K562 (cell line): ENCODE measurements at regions not wholly inside any gene's neighbourhood (a gene's known extent, or its start where the extent isn't known, plus 50 kb on each side); places are given as distances from the start of the nearest gene placed in this dataset.

Source experiments
- ATAC-seq: fragments of 200-7000 bp; cut with Tn5 transposase; 3 replicates; pipeline ENCODE4 v1.9.1; 2020; ENCODE audit warnings: moderate library complexity
- BruUV-seq: library from RNA; stranded (reverse); fragments of 400-500 nt; replicated peaks from 2 replicates; lab custom pipeline; 2021; lab: Mats Ljungman, UMichigan
- CTCF ChIA-PET: fragments of 300-600 bp; formaldehyde crosslinking; extraction: SDS; loops from one replicate; lab custom pipeline; 2021; ENCODE audit warnings: low intra/inter-chr PET ratio; lab: Yijun Ruan, JAX
- POLR2A ChIA-PET: fragments of 300-600, 350-650 bp; sonication (Branson Sonifier 250); formaldehyde crosslinking; extraction: SDS; loops from one replicate; lab custom pipeline; 2021; ENCODE audit warnings: antibody characterized with exemption, inconsistent platforms; lab: Yijun Ruan, JAX
- DNase-seq, 4 experiments: peaks; one replicate each; pipeline versions ENCODE4 v3.0.0 to v3.0.0-alpha.2; 2011 to 2018; ENCODE audit warnings: low spot score in 3 of 4, mixed read lengths in 3 of 4; ENCODE audit errors: extremely low read depth in 1 of 4
- FAIRE-seq: peaks from 2 replicates; lab custom pipeline; 2011; peaks lifted over from hg19 to GRCh38; lab: Jason Lieb, UNC
- H2AFZ ChIP-seq: 2 replicates; pipeline ENCODE4 v1.6.0; 2011; ENCODE audit warnings: low read depth, low read length, control low read depth, inconsistent platforms
- H3K27ac ChIP-seq: fragments of 200-600 bp; 3 replicates; pipeline ENCODE4 v1.8.0; 2011; ENCODE audit warnings: low read depth, mild to moderate bottlenecking, control low read depth, inconsistent platforms, low read length, moderate library complexity, mixed read lengths; ENCODE audit errors: extremely low read depth
- H3K27me3 ChIP-seq, 2 experiments: fragments of 300-600 bp in 1 of 2; 2 replicates in 1 of 2; 3 replicates in 1 of 2; pipeline versions ENCODE4 v1.6.0 to v1.8.0; 2011; ENCODE audit warnings: inconsistent platforms in 2 of 2, low read length in 2 of 2, mild to moderate bottlenecking in 1 of 2, mixed read lengths in 1 of 2, moderate library complexity in 1 of 2; ENCODE audit not compliant: control insufficient read depth in 2 of 2, insufficient read depth in 2 of 2
- H3K36me3 ChIP-seq: fragments of 300-600 bp; 3 replicates; pipeline ENCODE4 v1.8.0; 2011; ENCODE audit warnings: mild to moderate bottlenecking, low read length, inconsistent platforms; ENCODE audit not compliant: control insufficient read depth, insufficient read depth
- H3K4me1 ChIP-seq, 2 experiments: fragments of 200-600 bp in 1 of 2; replicated peaks in 1 of 2; 2 replicates in 1 of 2; 3 replicates in 1 of 2; pipeline versions ENCODE4 v1.5.1 to v1.8.0; 2011; ENCODE audit warnings: inconsistent platforms in 2 of 2, low read length in 2 of 2, mild to moderate bottlenecking in 1 of 2, mixed read lengths in 1 of 2, moderate library complexity in 1 of 2; ENCODE audit not compliant: control insufficient read depth in 2 of 2, insufficient read depth in 2 of 2
- H3K4me2 ChIP-seq: 2 replicates; pipeline ENCODE4 v1.6.1; 2011; ENCODE audit warnings: low read length, control low read depth, inconsistent platforms, mixed read lengths; ENCODE audit not compliant: insufficient read depth
- H3K4me3 ChIP-seq: fragments of 200-600 bp; sonication (generic), shearing (Covaris generic); 2 replicates; pipeline ENCODE4 v1.5.1; 2016; ENCODE audit warnings: control low read depth, inconsistent platforms
- H3K79me2 ChIP-seq: fragments of 200-600 bp; 3 replicates; pipeline ENCODE4 v1.8.0; 2011; ENCODE audit warnings: low read length, inconsistent platforms; ENCODE audit not compliant: control insufficient read depth, insufficient read depth
- H3K9ac ChIP-seq, 2 experiments: 2 replicates each; pipeline versions ENCODE4 v1.6.0 to v1.6.1; 2011; ENCODE audit warnings: low read depth in 2 of 2, low read length in 2 of 2, control low read depth in 1 of 2, inconsistent platforms in 1 of 2, mild to moderate bottlenecking in 1 of 2, mixed read lengths in 1 of 2; ENCODE audit not compliant: insufficient read depth in 1 of 2
- H3K9me1 ChIP-seq: one replicate; pipeline ENCODE4 v1.6.0; 2011; ENCODE audit warnings: inconsistent platforms, mild to moderate bottlenecking, low read length, moderate library complexity; ENCODE audit not compliant: control insufficient read depth, insufficient read depth
- H3K9me3 ChIP-seq: replicated peaks from 2 replicates; pipeline ENCODE4 v1.5.1; 2011; ENCODE audit warnings: low read depth, low read length, inconsistent platforms; ENCODE audit not compliant: control insufficient read depth, insufficient read depth
- H4K20me1 ChIP-seq: replicated peaks from 2 replicates; pipeline ENCODE4 v1.6.1; 2011; ENCODE audit warnings: low read length, inconsistent platforms, mixed read lengths; ENCODE audit not compliant: control insufficient read depth, insufficient read depth
- DLX4 ChIP-seq: fragments of 250-450 bp; sonication (Bioruptor Pico); IDR thresholded peaks from 2 replicates; pipeline ENCODE4 v1.6.1; 2021; ENCODE audit warnings: mild to moderate bottlenecking
- ELF4 ChIP-seq: fragments of 450-650 bp; formaldehyde crosslinking; IDR thresholded peaks from 2 replicates; pipeline ENCODE4 v1.4.0; 2022; ENCODE audit warnings: missing genetic modification characterization
- ETV6 ChIP-seq, 3 experiments: fragments of 150-350 bp in 1 of 3; sonication (generic) in 1 of 3; formaldehyde crosslinking in 1 of 3; IDR thresholded peaks; 2 replicates each; pipeline versions ENCODE4 v1.6.1 to v1.8.0; 2014 to 2022; ENCODE audit warnings: borderline replicate concordance in 2 of 3, low read depth in 2 of 3, antibody characterized with exemption in 1 of 3, low read length in 1 of 3, mild to moderate bottlenecking in 1 of 3, missing genetic modification reagents in 1 of 3
- FOXA1 ChIP-seq: fragments of 450-650 bp; IDR thresholded peaks from 2 replicates; pipeline ENCODE4 v1.6.1; 2016; ENCODE audit warnings: mild to moderate bottlenecking, borderline replicate concordance
- GATA2 ChIP-seq: sonication (generic); formaldehyde crosslinking; IDR thresholded peaks from 2 replicates; pipeline ENCODE4 v1.4.0; 2020; ENCODE audit warnings: mild to moderate bottlenecking, missing genetic modification reagents
- HDAC2 ChIP-seq: fragments of 450-650 bp; IDR thresholded peaks from 2 replicates; pipeline ENCODE4 v1.6.1; 2016; ENCODE audit warnings: mild to moderate bottlenecking
- HNRNPLL ChIP-seq: fragments of 200-400 bp; formaldehyde crosslinking; IDR thresholded peaks from 2 replicates; pipeline ENCODE4 v1.6.1; 2017; ENCODE audit warnings: low read length, low read depth, mild to moderate bottlenecking; ENCODE audit not compliant: poor library complexity, severe bottlenecking
- IRF1 ChIP-seq: sonication (generic); formaldehyde crosslinking; IDR thresholded peaks from 2 replicates; pipeline ENCODE4 v1.8.0; 2022; ENCODE audit warnings: missing genetic modification reagents, mild to moderate bottlenecking, borderline replicate concordance
- PTRF ChIP-seq: fragments of 450-650 bp; IDR thresholded peaks from 2 replicates; pipeline ENCODE4 v1.6.1; 2016; ENCODE audit warnings: mild to moderate bottlenecking, missing genetic modification characterization, missing compliant biosample characterization
- TRIM24 ChIP-seq, 2 experiments: fragments of 450-650 bp; IDR thresholded peaks; 2 replicates each; pipeline ENCODE4 v1.6.1; 2016
- VEZF1 ChIP-seq: fragments of 200-800 bp; sonication (Bioruptor generic); IDR thresholded peaks from 2 replicates; pipeline ENCODE4 v1.6.1; 2017; ENCODE audit warnings: missing genetic modification characterization, missing compliant biosample characterization
- ZNF133 ChIP-seq: fragments of 250-450 bp; sonication (Bioruptor Pico); IDR thresholded peaks from 2 replicates; pipeline ENCODE4 v1.4.0; 2020; ENCODE audit warnings: mild to moderate bottlenecking
- ZNF143 ChIP-seq: sonication (generic); formaldehyde crosslinking; IDR thresholded peaks from 2 replicates; pipeline ENCODE4 v1.9.0; 2022; ENCODE audit warnings: mild to moderate bottlenecking, missing genetic modification reagents
- ZNF668 ChIP-seq: fragments of 250-450 bp; sonication (Bioruptor Pico); IDR thresholded peaks from 2 replicates; pipeline ENCODE4 v1.8.0; 2022; ENCODE audit warnings: mild to moderate bottlenecking, inconsistent platforms
- in situ Hi-C: fragments of 300-500 bp; cut with MboI; formaldehyde crosslinking; loops from 4 replicates; pipeline ENCODE4 v1.15.0; 2018; ENCODE audit warnings: inconsistent platforms, mixed read lengths
- intact Hi-C: fragments of 100-400 bp; cut with micrococcal nuclease; formaldehyde crosslinking; loops from 2 replicates; pipeline ENCODE4 v1.14.2; 2022

- CTCF ChIA-PET = no interaction called here
- ATAC-seq = no peak
These were observed 1132.9 kb upstream of the WWC1 start for GRCh38 chr5:167158588-167158987.

More at GRCh38 chr5:167158588-167158987, 1132.9 kb upstream of the WWC1 start:
- Histone ChIP-seq H3K36me3 (no peaks in the 10 kb centered on the region), H3K9me1 (no peaks in the 10 kb centered on the region), H2AFZ (no peak overlapping the region), H4K20me1 (no peaks in the 10 kb centered on the region), H3K79me2 (no peaks in the 10 kb centered on the region), H3K27me3 (no peaks in the 10 kb centered on the region), H3K4me3 (no peak overlapping the region)
- intact Hi-C loops = no loop called here
- DNase-seq = no peak
- no peak for TF ChIP-seq PTRF (tag)
- TF ChIP-seq ZNF668 (CRISPR knock-in tag) = no peak
- TF ChIP-seq HNRNPLL = no peak
- no peak for TF ChIP-seq GATA2 (CRISPR knock-in tag)
- no peak for TF ChIP-seq IRF1 (CRISPR knock-in tag)
- TF ChIP-seq DLX4 = no peak
- no peak for TF ChIP-seq HDAC2
- no peak for TF ChIP-seq ZNF143 (CRISPR knock-in tag)
- no peak for TF ChIP-seq ETV6 (IDR thresholded peaks at IDR 0.05; ENCODE audit: borderline replicate concordance in 1 of 2, low read depth in 2 of 2, low read length in 1 of 2)
- TF ChIP-seq ETV6 (CRISPR knock-in tag; IDR thresholded peaks at IDR 0.05; ENCODE audit: borderline replicate concordance) = no peak
- TF ChIP-seq VEZF1 (CRISPR knock-in tag) = no peak
- TF ChIP-seq FOXA1 = no peak
- TF ChIP-seq TRIM24 (IDR thresholded peaks at IDR 0.05) = no peak
- TF ChIP-seq ELF4 = no peak
- no peak for TF ChIP-seq ZNF133 (CRISPR knock-in tag)
- TF ChIP-seq, all 486 proteins: peak for 0
- Histone ChIP-seq H3K4me2 (no peak overlapping the region), H3K27ac (no peak overlapping the region), H3K9me3 (no peaks in the 10 kb centered on the region), H3K4me1 (no peaks in the 10 kb centered on the region), H3K9ac (no peak overlapping the region)
- BruUV-seq = no TSS peak
- in situ Hi-C loops = no loop called here
- FAIRE-seq = no peak
- POLR2A ChIA-PET = no interaction called here
